HCT116 (cell line): ENCODE measurements at regions not wholly inside any gene's neighbourhood (a gene's known extent, or its start where the extent isn't known, plus 50 kb on each side); places are given as distances from the start of the nearest gene placed in this dataset.
A peak's percentile ranks its signal among the peaks of the same experiment; 100 is the strongest.

Experiments
- ATAC-seq: fragments of 200-7000 bp; cut with Tn5 transposase; 2 replicates; pipeline ENCODE4 v1.9.1; 2020; ENCODE audit warnings: mild to moderate bottlenecking, moderate library complexity
- BruUV-seq: library from RNA; stranded (reverse); fragments of 400-500 nt; replicated peaks from 2 replicates; lab custom pipeline; 2021; lab: Mats Ljungman, UMichigan
- CTCF ChIA-PET: fragments of 300-600 bp; sonication (Branson Sonifier 250); formaldehyde crosslinking; loops from one replicate; lab custom pipeline; 2021; ENCODE audit warnings: antibody characterized with exemption; lab: Charles Lee
- POLR2A ChIA-PET: fragments of 300-600, 350-600 bp; sonication (Branson Sonifier 250); formaldehyde crosslinking; loops from one replicate; lab custom pipeline; 2021; ENCODE audit warnings: antibody characterized with exemption; lab: Charles Lee
- RAD21 ChIA-PET, 2 experiments: fragments of 300-600 bp; sonication (Branson Sonifier 250); formaldehyde crosslinking; loops; one replicate each; lab custom pipeline; 2023; ENCODE audit warnings: low total read pairs in 2 of 2; ENCODE audit not compliant: uncharacterized antibody in 2 of 2, unreplicated experiment in 2 of 2, low non-redundant PET in 1 of 2; lab: Charles Lee
- DNase-seq: peaks from one replicate; pipeline ENCODE4 v3.0.0-alpha.2; 2010; ENCODE audit warnings: low read depth, low spot score
- H2AFZ ChIP-seq: fragments of 200-600 bp; shearing (Covaris generic), sonication (generic); 2 replicates; pipeline ENCODE4 v1.6.1; 2017; ENCODE audit warnings: low read depth, mixed run types, mixed read lengths, antibody characterized with exemption, low read length; ENCODE audit not compliant: poor library complexity, severe bottlenecking
- H3K27ac ChIP-seq: 2 replicates; pipeline ENCODE4 v1.5.1; 2012; ENCODE audit warnings: low read depth, low read length
- H3K27me3 ChIP-seq: fragments of 200-600 bp; sonication (generic); 2 replicates; pipeline ENCODE4 v1.6.1; 2016; ENCODE audit warnings: mixed run types, low read length, mixed read lengths; ENCODE audit not compliant: insufficient read depth
- H3K36me3 ChIP-seq, 2 experiments: fragments of 200-500 bp in 1 of 2; fragments of 200-600 bp in 1 of 2; sonication (Bioruptor generic) in 1 of 2; sonication (generic) in 1 of 2; 2 replicates each; pipeline versions ENCODE4 v1.5.1 to v1.6.1; 2014 to 2016; ENCODE audit warnings: low read length in 2 of 2, inconsistent platforms in 1 of 2, mixed read lengths in 1 of 2, mixed run types in 1 of 2; ENCODE audit not compliant: insufficient read depth in 2 of 2, control insufficient read depth in 1 of 2
- H3K4me1 ChIP-seq, 2 experiments: fragments of 200-600 bp in 1 of 2; sonication (generic) in 1 of 2; 2 replicates each; pipeline versions ENCODE4 v1.5.1 to v1.6.1; 2012 to 2017; ENCODE audit warnings: low read length in 2 of 2, inconsistent platforms in 1 of 2, mild to moderate bottlenecking in 1 of 2, mixed read lengths in 1 of 2, mixed run types in 1 of 2, moderate library complexity in 1 of 2; ENCODE audit not compliant: insufficient read depth in 2 of 2, control insufficient read depth in 1 of 2
- H3K4me2 ChIP-seq: fragments of 200-600 bp; sonication (generic); 2 replicates; pipeline ENCODE4 v1.6.1; 2017; ENCODE audit warnings: mixed run types, low read length, mixed read lengths
- H3K4me3 ChIP-seq, 2 experiments: fragments of 200-600 bp in 1 of 2; sonication (generic) in 1 of 2; replicated peaks in 1 of 2; 2 replicates each; pipeline ENCODE4 v1.5.1; 2011 to 2016; ENCODE audit warnings: low read length in 2 of 2, control low read depth in 1 of 2, low read depth in 1 of 2, mild to moderate bottlenecking in 1 of 2, mixed read lengths in 1 of 2, mixed run types in 1 of 2
- H3K79me2 ChIP-seq: fragments of 200-600 bp; sonication (generic); 2 replicates; pipeline ENCODE4 v1.6.1; 2017; ENCODE audit warnings: mild to moderate bottlenecking, mixed run types, low read length, moderate library complexity, mixed read lengths; ENCODE audit not compliant: insufficient read depth
- H3K9ac ChIP-seq: fragments of 200-600 bp; sonication (generic); 2 replicates; pipeline ENCODE4 v1.6.1; 2016; ENCODE audit warnings: low read length, mixed read lengths
- H3K9me2 ChIP-seq: fragments of 200-600 bp; sonication (generic), shearing (Covaris generic); 2 replicates; pipeline ENCODE4 v1.6.1; 2017; ENCODE audit warnings: mixed run types, mild to moderate bottlenecking, moderate library complexity; ENCODE audit not compliant: insufficient read depth
- H3K9me3 ChIP-seq, 2 experiments: fragments of 200-500 bp in 1 of 2; fragments of 200-600 bp in 1 of 2; sonication (Bioruptor generic) in 1 of 2; sonication (generic) in 1 of 2; 2 replicates each; pipeline ENCODE4 v1.6.1; 2014 to 2017; ENCODE audit warnings: low read length in 2 of 2, mixed read lengths in 2 of 2, inconsistent platforms in 1 of 2, low read depth in 1 of 2, mild to moderate bottlenecking in 1 of 2, mixed run types in 1 of 2, moderate library complexity in 1 of 2; ENCODE audit not compliant: control insufficient read depth in 1 of 2, insufficient read depth in 1 of 2
- H4K20me1 ChIP-seq: fragments of 200-600 bp; sonication (generic), shearing (Covaris generic); 2 replicates; pipeline ENCODE4 v1.6.1; 2017; ENCODE audit warnings: mixed run types, mild to moderate bottlenecking, moderate library complexity; ENCODE audit not compliant: insufficient read depth
- CBX3 ChIP-seq: IDR thresholded peaks from 2 replicates; pipeline ENCODE4 v1.6.1; 2012; ENCODE audit warnings: low read depth
- CTCF ChIP-seq, 3 experiments: fragments of 200-600 bp in 1 of 3; sonication (generic) in 1 of 3; IDR thresholded peaks in 2 of 3; conservative IDR thresholded peaks in 1 of 3; 2 replicates each; pipeline ENCODE4 v1.5.1; 2012 to 2017; ENCODE audit warnings: low read depth in 2 of 3, low read length in 2 of 3, antibody characterized with exemption in 1 of 3, borderline replicate concordance in 1 of 3, control low read depth in 1 of 3, mild to moderate bottlenecking in 1 of 3, mixed read lengths in 1 of 3, mixed run types in 1 of 3, moderate library complexity in 1 of 3; ENCODE audit not compliant: insufficient read depth in 1 of 3
- EGR1 ChIP-seq: IDR thresholded peaks from 2 replicates; pipeline ENCODE4 v1.6.1; 2012; ENCODE audit warnings: low read depth
- ELF1 ChIP-seq: IDR thresholded peaks from 2 replicates; pipeline ENCODE4 v1.6.1; 2012; ENCODE audit warnings: low read depth, borderline replicate concordance
- FOSL1 ChIP-seq: IDR thresholded peaks from 2 replicates; pipeline ENCODE4 v1.6.1; 2012; ENCODE audit warnings: low read depth
- JUND ChIP-seq: IDR thresholded peaks from 2 replicates; pipeline ENCODE4 v1.6.1; 2012
- MAX ChIP-seq: IDR thresholded peaks from 2 replicates; pipeline ENCODE4 v1.6.1; 2012
- POLR2A ChIP-seq: IDR thresholded peaks from 2 replicates; pipeline ENCODE4 v1.7.0; 2011; ENCODE audit warnings: borderline replicate concordance; ENCODE audit not compliant: insufficient read depth, insufficient read length; ENCODE audit errors: extremely low read depth
- POLR2AphosphoS5 ChIP-seq: IDR thresholded peaks from 2 replicates; pipeline ENCODE4 v1.6.1; 2011; ENCODE audit warnings: mild to moderate bottlenecking, low read depth, low read length, moderate library complexity
- RAD21 ChIP-seq: IDR thresholded peaks from 2 replicates; pipeline ENCODE4 v1.6.1; 2012; ENCODE audit warnings: low read depth, mild to moderate bottlenecking
- SP1 ChIP-seq: IDR thresholded peaks from 2 replicates; pipeline ENCODE4 v1.6.1; 2012; ENCODE audit warnings: low read depth
- TCF7L2 ChIP-seq: IDR thresholded peaks from 2 replicates; pipeline ENCODE4 v1.7.0; 2011; ENCODE audit warnings: borderline replicate concordance, inconsistent platforms; ENCODE audit not compliant: insufficient read depth, insufficient read length; ENCODE audit errors: extremely low read depth
- ZBTB33 ChIP-seq: IDR thresholded peaks from 2 replicates; pipeline ENCODE4 v1.6.1; 2011; ENCODE audit warnings: mild to moderate bottlenecking, low read length, moderate library complexity; ENCODE audit not compliant: insufficient replicate concordance; ENCODE audit errors: extremely low read depth
- ZFX ChIP-seq: fragments of 450-650 bp; IDR thresholded peaks from 2 replicates; pipeline ENCODE4 v1.6.1; 2017
- ZNF274 ChIP-seq: fragments of 200-500 bp; sonication (Bioruptor generic); IDR thresholded peaks from 2 replicates; pipeline ENCODE4 v1.6.1; 2014; ENCODE audit warnings: mild to moderate bottlenecking, low read depth, low read length, inconsistent platforms
- intact Hi-C: fragments of 100-400 bp; cut with micrococcal nuclease; formaldehyde crosslinking; loops from 2 replicates; pipeline ENCODE4 v1.10.0; 2022

- TF ChIP-seq CTCF (IDR thresholded peaks at IDR 0.05 in 2 of 3, conservative IDR thresholded peaks at IDR 0.05 in 1 of 3; ENCODE audit: borderline replicate concordance in 1 of 3, insufficient read depth in 1 of 3, low read depth in 2 of 3, low read length in 2 of 3) (no peak), MAX (no peak), FOSL1 (no peak)
- TF ChIP-seq, all 23 proteins: peak for 0
These were observed 731.9 kb upstream of the VRK2 start (continued) for GRCh38 chr2:57314682-57315081.

- POLR2A ChIA-PET, result no interaction called here
- Histone ChIP-seq H3K27ac (no peak overlapping the region), H3K4me1 (peaks cover 0 to 11% of the 10 kb centered on the region in 2 experiments; a peak in 2 of 4 replicates), H4K20me1 (no peaks in the 10 kb centered on the region), H3K36me3 (no peaks in the 10 kb centered on the region), H3K9me3 (peaks cover 0 to 2% of the 10 kb centered on the region in 2 experiments; a peak in 1 of 4 replicates), H3K9ac (no peak overlapping the region), H3K4me3 (no peak overlapping the region), H2AFZ (peak overlapping the region; percentile 96), H3K4me2 (peak overlapping the region; percentile 42; the same call in 1 of the 2 replicates), H3K27me3 (no peaks in the 10 kb centered on the region), H3K79me2 (no peaks in the 10 kb centered on the region), H3K9me2 (no peaks in the 10 kb centered on the region; the same call in 1 of the 2 replicates)
- CTCF ChIA-PET, result no interaction called here
- intact Hi-C loops, result no loop called here
- DNase-seq, result no peak
- RAD21 ChIA-PET, result no interaction called here
- BruUV-seq, result no TSS peak
- ATAC-seq, result no peak; the same call in 1 of the 2 replicates
- TF ChIP-seq MAX (no peak), EGR1 (no peak), ZNF274 (no peak), CBX3 (no peak), CTCF (IDR thresholded peaks at IDR 0.05 in 2 of 3, conservative IDR thresholded peaks at IDR 0.05 in 1 of 3; ENCODE audit: borderline replicate concordance in 1 of 3, insufficient read depth in 1 of 3, low read depth in 2 of 3, low read length in 2 of 3) (no peak), RAD21 (no peak), SP1 (no peak), ELF1 (no peak), POLR2A (no peak), JUND (no peak), ZFX (no peak), ZBTB33 (no peak), TCF7L2 (no peak), POLR2AphosphoS5 (no peak)
These were observed 716.2 kb upstream of the VRK2 start for GRCh38 chr2:57330447-57330846.
